ENCODE measurements at regions not wholly inside any gene's neighbourhood (a gene's known extent, or its start where the extent isn't known, plus 50 kb on each side); places are given as distances from the start of the nearest gene placed in this dataset.

DNA sequence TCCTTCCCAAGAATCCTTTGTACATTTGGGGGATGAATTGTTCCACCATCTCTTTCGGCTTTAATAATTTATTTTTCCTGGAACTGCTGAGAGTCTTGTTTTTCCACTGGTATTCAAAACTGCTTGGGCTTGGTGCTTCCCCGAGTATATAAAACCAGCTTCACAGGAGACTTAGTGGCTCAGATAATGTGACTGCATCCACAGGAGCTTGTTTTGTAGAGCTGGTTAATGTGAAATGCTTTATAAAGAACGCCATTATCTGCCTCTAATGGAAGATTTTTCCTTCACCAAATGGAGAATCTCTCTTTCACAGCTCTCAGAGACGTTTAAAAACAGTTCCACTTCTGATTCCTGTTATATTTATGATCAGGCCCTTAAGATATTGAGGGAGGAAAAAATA lies 935.5 kb downstream of the RAB28 start:
- TF ChIP-seq, protein P1, sequence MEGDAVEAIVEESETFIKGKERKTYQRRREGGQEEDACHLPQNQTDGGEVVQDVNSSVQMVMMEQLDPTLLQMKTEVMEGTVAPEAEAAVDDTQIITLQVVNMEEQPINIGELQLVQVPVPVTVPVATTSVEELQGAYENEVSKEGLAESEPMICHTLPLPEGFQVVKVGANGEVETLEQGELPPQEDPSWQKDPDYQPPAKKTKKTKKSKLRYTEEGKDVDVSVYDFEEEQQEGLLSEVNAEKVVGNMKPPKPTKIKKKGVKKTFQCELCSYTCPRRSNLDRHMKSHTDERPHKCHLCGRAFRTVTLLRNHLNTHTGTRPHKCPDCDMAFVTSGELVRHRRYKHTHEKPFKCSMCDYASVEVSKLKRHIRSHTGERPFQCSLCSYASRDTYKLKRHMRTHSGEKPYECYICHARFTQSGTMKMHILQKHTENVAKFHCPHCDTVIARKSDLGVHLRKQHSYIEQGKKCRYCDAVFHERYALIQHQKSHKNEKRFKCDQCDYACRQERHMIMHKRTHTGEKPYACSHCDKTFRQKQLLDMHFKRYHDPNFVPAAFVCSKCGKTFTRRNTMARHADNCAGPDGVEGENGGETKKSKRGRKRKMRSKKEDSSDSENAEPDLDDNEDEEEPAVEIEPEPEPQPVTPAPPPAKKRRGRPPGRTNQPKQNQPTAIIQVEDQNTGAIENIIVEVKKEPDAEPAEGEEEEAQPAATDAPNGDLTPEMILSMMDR (IDR thresholded peaks at IDR 0.05): no peak
- TF ChIP-seq EZH2 (IDR thresholded peaks at IDR 0.05; ENCODE audit: borderline replicate concordance, insufficient read depth, low read depth, low read length, poor library complexity, severe bottlenecking): no peak

Measured in B cell (primary cell).